ENCODE measurements at regions not wholly inside any gene's neighbourhood (a gene's known extent, or its start where the extent isn't known, plus 50 kb on each side); places are given as distances from the start of the nearest gene placed in this dataset.

GRCh38 chr2:107248932-107249331 lies 363.0 kb upstream of the ST6GAL2 start:
- no peak for DNase-seq

- DNase-seq = no peak
Measured at GRCh38 chr2:107255744-107256143, 369.8 kb upstream of the ST6GAL2 start.

- DNase-seq = no peak
Measured at GRCh38 chr2:107258531-107259407, 372.8 kb upstream of the ST6GAL2 start.

- DNase-seq = no peak
Measured at GRCh38 chr2:107259408-107260195, 373.6 kb upstream of the ST6GAL2 start.

- no peak for DNase-seq
Measured at GRCh38 chr2:107263628-107264027, 377.7 kb upstream of the ST6GAL2 start.

GRCh38 chr2:107264184-107264583 lies 378.2 kb upstream of the ST6GAL2 start:
- no peak for DNase-seq

- no peak for DNase-seq
Measured at GRCh38 chr2:107266555-107266954, 380.6 kb upstream of the ST6GAL2 start.

GRCh38 chr2:107267086-107267485 lies 381.1 kb upstream of the ST6GAL2 start:
- no peak for DNase-seq

GRCh38 chr2:107276034-107276433 lies 390.1 kb upstream of the ST6GAL2 start:
- DNase-seq = no peak

GRCh38 chr2:107278672-107279071 lies 392.7 kb upstream of the ST6GAL2 start:
- DNase-seq = no peak

GRCh38 chr2:107281637-107282036 lies 395.7 kb upstream of the ST6GAL2 start:
- no peak for DNase-seq

- no peak for DNase-seq
Measured at GRCh38 chr2:107282135-107282534, 396.2 kb upstream of the ST6GAL2 start.

GRCh38 chr2:107285621-107286299 lies 399.8 kb upstream of the ST6GAL2 start:
- peak; percentile 2 for DNase-seq

GRCh38 chr2:107290041-107290440 lies 404.1 kb upstream of the ST6GAL2 start:
- DNase-seq = no peak

GRCh38 chr2:107303964-107304363 lies 418.0 kb upstream of the ST6GAL2 start:
- no peak for DNase-seq

- DNase-seq = no peak
Measured at GRCh38 chr2:107305966-107306365, 420.0 kb upstream of the ST6GAL2 start.

GRCh38 chr2:107306881-107307280 lies 420.9 kb upstream of the ST6GAL2 start:
- DNase-seq = no peak

- peak; percentile 43 for DNase-seq
Measured at GRCh38 chr2:107308835-107309234, 422.9 kb upstream of the ST6GAL2 start.

- DNase-seq = no peak
Measured at GRCh38 chr2:107312240-107312639, 426.3 kb upstream of the ST6GAL2 start.

GRCh38 chr2:107313316-107313715 lies 427.3 kb upstream of the ST6GAL2 start:
- no peak for DNase-seq

GRCh38 chr2:107320881-107321280 lies 434.9 kb upstream of the ST6GAL2 start:
- DNase-seq = no peak

GRCh38 chr2:107322416-107322815 lies 436.4 kb upstream of the ST6GAL2 start:
- no peak for DNase-seq

GRCh38 chr2:107323946-107324565 lies 438.1 kb upstream of the ST6GAL2 start:
- DNase-seq = no peak
